ENCODE measurements at regions not wholly inside any gene's neighbourhood (a gene's known extent, or its start where the extent isn't known, plus 50 kb on each side); places are given as distances from the start of the nearest gene placed in this dataset.

DNA sequence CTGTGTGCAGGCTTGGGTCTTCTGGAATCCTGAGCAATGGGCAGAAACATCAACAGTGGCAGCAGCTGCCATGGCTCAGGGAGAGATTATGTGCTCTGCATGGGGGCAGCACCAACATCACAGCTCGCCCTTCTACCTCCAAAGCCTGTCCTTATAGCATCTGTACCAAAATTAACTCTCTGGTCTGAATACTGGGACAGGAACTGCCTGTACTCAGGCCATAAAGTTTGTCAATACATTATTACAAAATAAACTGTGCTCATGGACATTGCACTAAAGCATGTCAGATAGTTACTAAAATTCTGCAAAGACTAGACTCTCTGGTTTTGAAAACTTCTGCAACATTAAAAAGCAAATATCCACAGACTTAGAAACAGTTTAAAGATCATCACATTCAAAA lies 91.6 kb downstream of the ZC3H11B start:
- H3K9me3 Mint-ChIP-seq, result peaks cover 0 to 2% of the 10 kb centered on the region in 2 donors

DNA sequence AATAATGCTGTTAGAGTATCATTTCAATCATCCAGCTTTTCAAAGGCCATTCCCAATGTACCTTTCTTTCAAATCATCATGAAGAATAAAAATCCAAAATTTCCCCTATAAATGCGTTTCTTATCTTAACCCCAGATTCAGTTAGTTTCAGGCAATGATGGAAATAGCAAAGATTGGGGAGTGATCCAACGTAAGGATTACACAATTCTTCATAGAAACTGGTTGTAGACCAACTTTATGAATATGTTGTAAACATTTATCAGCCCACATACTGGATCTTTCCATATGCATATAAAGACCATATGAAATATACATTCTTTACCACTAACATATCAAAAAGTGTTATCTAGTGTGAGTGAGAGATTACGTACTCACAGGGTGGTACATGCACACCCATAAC lies 92.7 kb downstream of the ZC3H11B start:
- H3K36me3 Mint-ChIP-seq, result no peaks in the 10 kb centered on the region
- H3K9me3 Mint-ChIP-seq, result peaks cover 6 to 7% of the 10 kb centered on the region in 2 donors
- Histone ChIP-seq H3K27me3 (ENCODE audit: control insufficient read depth, insufficient read depth, low read length) (no peaks in the 10 kb centered on the region), H3K36me3 (ENCODE audit: control insufficient read depth, insufficient read depth, low read length) (no peaks in the 10 kb centered on the region), H3K27ac (ENCODE audit: low read length) (no peak overlapping the region), H3K9me3 (ENCODE audit: control insufficient read depth, insufficient read depth, low read length) (no peaks in the 10 kb centered on the region), H3K4me1 (ENCODE audit: control insufficient read depth, insufficient read depth, low read length) (no peaks in the 10 kb centered on the region), H3K4me3 (ENCODE audit: low read length) (no peak overlapping the region)
- WGBS (ENCODE audit: insufficient coverage), result no CpG with 5 or more reads among the region's 3 CpGs
- DNase-seq (no peak), ATAC-seq (no peak)
- no peaks in the 10 kb centered on the region for H3K4me1 Mint-ChIP-seq
- H3K27me3 Mint-ChIP-seq (ENCODE audit: low read depth in 2 of 2), result no peaks in the 10 kb centered on the region
- intact Hi-C loops (cut with micrococcal nuclease), result no loop called here
- no peak overlapping the region for H3K4me3 Mint-ChIP-seq
- TF ChIP-seq, protein P1, sequence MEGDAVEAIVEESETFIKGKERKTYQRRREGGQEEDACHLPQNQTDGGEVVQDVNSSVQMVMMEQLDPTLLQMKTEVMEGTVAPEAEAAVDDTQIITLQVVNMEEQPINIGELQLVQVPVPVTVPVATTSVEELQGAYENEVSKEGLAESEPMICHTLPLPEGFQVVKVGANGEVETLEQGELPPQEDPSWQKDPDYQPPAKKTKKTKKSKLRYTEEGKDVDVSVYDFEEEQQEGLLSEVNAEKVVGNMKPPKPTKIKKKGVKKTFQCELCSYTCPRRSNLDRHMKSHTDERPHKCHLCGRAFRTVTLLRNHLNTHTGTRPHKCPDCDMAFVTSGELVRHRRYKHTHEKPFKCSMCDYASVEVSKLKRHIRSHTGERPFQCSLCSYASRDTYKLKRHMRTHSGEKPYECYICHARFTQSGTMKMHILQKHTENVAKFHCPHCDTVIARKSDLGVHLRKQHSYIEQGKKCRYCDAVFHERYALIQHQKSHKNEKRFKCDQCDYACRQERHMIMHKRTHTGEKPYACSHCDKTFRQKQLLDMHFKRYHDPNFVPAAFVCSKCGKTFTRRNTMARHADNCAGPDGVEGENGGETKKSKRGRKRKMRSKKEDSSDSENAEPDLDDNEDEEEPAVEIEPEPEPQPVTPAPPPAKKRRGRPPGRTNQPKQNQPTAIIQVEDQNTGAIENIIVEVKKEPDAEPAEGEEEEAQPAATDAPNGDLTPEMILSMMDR (IDR thresholded peaks at IDR 0.05), result no peak
- H3K27ac Mint-ChIP-seq, result no peak overlapping the region

More for the DNA sequence above, 91.6 kb downstream of the ZC3H11B start:
- Histone ChIP-seq H3K27ac (ENCODE audit: low read length) (no peak overlapping the region), H3K27me3 (ENCODE audit: control insufficient read depth, insufficient read depth, low read length) (no peaks in the 10 kb centered on the region), H3K4me1 (ENCODE audit: control insufficient read depth, insufficient read depth, low read length) (no peaks in the 10 kb centered on the region), H3K36me3 (ENCODE audit: control insufficient read depth, insufficient read depth, low read length) (no peaks in the 10 kb centered on the region), H3K4me3 (ENCODE audit: low read length) (no peak overlapping the region), H3K9me3 (ENCODE audit: control insufficient read depth, insufficient read depth, low read length) (no peaks in the 10 kb centered on the region)
- intact Hi-C loops (cut with micrococcal nuclease), result no loop called here
- Mint-ChIP-seq H3K4me3 (no peak overlapping the region), H3K36me3 (no peaks in the 10 kb centered on the region), H3K27ac (no peak overlapping the region), H3K27me3 (ENCODE audit: low read depth in 2 of 2) (no peaks in the 10 kb centered on the region), H3K4me1 (no peaks in the 10 kb centered on the region)
- WGBS (ENCODE audit: insufficient coverage), result 73% methylated on average over 1 of the region's 1 CpG
- TF ChIP-seq, protein P1 (IDR thresholded peaks at IDR 0.05), result no peak
- ATAC-seq (no peak), DNase-seq (no peak)

DNA sequence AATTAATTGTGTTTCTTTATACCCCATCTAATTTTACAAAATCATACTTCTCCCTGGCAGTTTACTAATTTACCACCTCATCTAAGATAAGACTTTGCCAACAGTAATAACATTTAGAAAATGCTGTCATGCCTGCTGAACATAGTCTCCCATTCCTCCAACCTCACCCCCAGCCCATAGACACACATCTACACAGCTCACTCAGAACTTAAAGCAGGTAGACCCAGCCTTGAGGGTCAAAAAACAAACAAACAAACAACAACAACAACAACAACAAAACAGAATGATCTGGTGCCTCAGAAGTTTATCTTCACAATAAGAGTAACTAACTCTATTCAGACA lies 94.0 kb downstream of the ZC3H11B start:
- DNase-seq, result no peak
- no peak overlapping the region for H3K4me3 ChIP-seq (ENCODE audit: low read length)
- ATAC-seq, result no peak
- H3K27me3 Mint-ChIP-seq (ENCODE audit: low read depth in 2 of 2), result no peaks in the 10 kb centered on the region
- no peak overlapping the region for H3K27ac ChIP-seq (ENCODE audit: low read length)
- H3K36me3 Mint-ChIP-seq, result no peaks in the 10 kb centered on the region
- intact Hi-C loops (cut with micrococcal nuclease), result no loop called here
- no peaks in the 10 kb centered on the region for H3K27me3 ChIP-seq (ENCODE audit: control insufficient read depth, insufficient read depth, low read length)
- TF ChIP-seq, protein P1 (IDR thresholded peaks at IDR 0.05), result no peak
- no peaks in the 10 kb centered on the region for H3K9me3 ChIP-seq (ENCODE audit: control insufficient read depth, insufficient read depth, low read length)
- no peaks in the 10 kb centered on the region for H3K4me1 ChIP-seq (ENCODE audit: control insufficient read depth, insufficient read depth, low read length)
- no peaks in the 10 kb centered on the region for H3K36me3 ChIP-seq (ENCODE audit: control insufficient read depth, insufficient read depth, low read length)
- H3K4me1 Mint-ChIP-seq, result no peaks in the 10 kb centered on the region
- peaks cover 6 to 9% of the 10 kb centered on the region in 2 donors for H3K9me3 Mint-ChIP-seq
- H3K4me3 Mint-ChIP-seq, result no peak overlapping the region
- H3K27ac Mint-ChIP-seq, result no peak overlapping the region

DNA sequence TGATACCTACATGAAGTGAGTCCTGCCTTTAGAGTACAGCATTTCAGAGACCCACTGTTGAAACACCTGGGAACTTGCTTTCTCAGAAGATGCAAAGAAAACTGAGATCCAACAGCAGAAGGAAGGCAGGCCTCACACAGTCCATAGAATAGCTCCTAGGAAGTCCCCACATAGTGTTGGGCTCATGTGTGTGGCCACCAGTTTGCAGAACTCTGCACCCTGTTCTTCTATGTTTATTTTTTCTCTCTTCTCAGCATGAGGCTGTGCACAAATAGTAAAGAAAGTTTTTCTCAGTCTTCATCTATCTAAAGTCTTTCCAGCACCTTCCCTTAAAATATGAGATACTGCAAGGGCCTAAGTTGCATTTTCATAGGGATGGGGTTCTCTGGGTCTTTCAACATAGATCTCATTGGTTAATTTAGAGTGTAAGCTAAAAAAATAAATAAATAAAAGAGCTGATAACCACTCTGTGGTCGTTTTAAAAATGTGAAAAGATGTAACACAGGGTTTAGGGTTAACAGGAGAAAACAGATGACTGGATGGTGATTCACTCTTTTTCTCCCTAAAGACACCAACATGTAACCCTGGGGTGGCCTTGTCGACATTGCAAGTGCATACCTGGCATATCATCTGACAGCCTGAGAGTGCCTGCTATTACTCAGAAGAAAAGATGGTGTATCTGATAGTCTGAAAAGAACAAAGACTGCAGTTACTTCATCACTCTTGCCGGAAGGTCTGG lies 94.6 kb downstream of the ZC3H11B start:
- Mint-ChIP-seq H3K27me3 (ENCODE audit: low read depth in 2 of 2) (no peaks in the 10 kb centered on the region), H3K27ac (no peak overlapping the region), H3K4me3 (no peak overlapping the region), H3K9me3 (peaks cover 6 to 9% of the 10 kb centered on the region in 2 donors), H3K36me3 (no peaks in the 10 kb centered on the region), H3K4me1 (no peaks in the 10 kb centered on the region)
- ATAC-seq (no peak), DNase-seq (no peak)
- Histone ChIP-seq H3K36me3 (ENCODE audit: control insufficient read depth, insufficient read depth, low read length) (no peaks in the 10 kb centered on the region), H3K4me1 (ENCODE audit: control insufficient read depth, insufficient read depth, low read length) (no peaks in the 10 kb centered on the region), H3K4me3 (ENCODE audit: low read length) (no peak overlapping the region), H3K27me3 (ENCODE audit: control insufficient read depth, insufficient read depth, low read length) (no peaks in the 10 kb centered on the region), H3K9me3 (ENCODE audit: control insufficient read depth, insufficient read depth, low read length) (no peaks in the 10 kb centered on the region), H3K27ac (ENCODE audit: low read length) (no peak overlapping the region)
- intact Hi-C loops (cut with micrococcal nuclease), result no loop called here
- TF ChIP-seq, protein P1 (IDR thresholded peaks at IDR 0.05), result no peak
- 95% methylated on average over 2 of the region's 3 CpGs for WGBS (ENCODE audit: insufficient coverage)

Measured in natural killer cell (primary cell).